Adipocyte (in vitro differentiated cells): ENCODE measurements at regions not wholly inside any gene's neighbourhood (a gene's known extent, or its start where the extent isn't known, plus 50 kb on each side); places are given as distances from the start of the nearest gene placed in this dataset.

Experiments used
- DNase-seq: peaks from one replicate; pipeline ENCODE4 v3.0.0-alpha.2; 2015; ENCODE audit warnings: low read depth
- H3K27me3 ChIP-seq: replicated peaks from 2 replicates; pipeline ENCODE4 v1.7.0; 2013; ENCODE audit warnings: mild to moderate bottlenecking, low read length, moderate library complexity; ENCODE audit not compliant: control insufficient read depth, insufficient read depth
- H3K36me3 ChIP-seq: 2 replicates; pipeline ENCODE4 v1.7.0; 2013; ENCODE audit warnings: low read length, mild to moderate bottlenecking, moderate library complexity; ENCODE audit not compliant: control insufficient read depth, insufficient read depth, severe bottlenecking
- H3K4me1 ChIP-seq: 2 replicates; pipeline ENCODE4 v1.7.0; 2013; ENCODE audit warnings: mild to moderate bottlenecking, low read length, moderate library complexity; ENCODE audit not compliant: control insufficient read depth, insufficient read depth
- H3K4me3 ChIP-seq: 2 replicates; pipeline ENCODE4 v1.7.0; 2013; ENCODE audit warnings: mild to moderate bottlenecking, low read length, moderate library complexity
- H3K9ac ChIP-seq: 2 replicates; pipeline ENCODE4 v1.7.0; 2013; ENCODE audit warnings: mild to moderate bottlenecking, low read length, moderate library complexity
- H3K9me3 ChIP-seq: 2 replicates; pipeline ENCODE4 v1.7.0; 2013; ENCODE audit warnings: mild to moderate bottlenecking, low read length, moderate library complexity; ENCODE audit not compliant: control insufficient read depth

DNA sequence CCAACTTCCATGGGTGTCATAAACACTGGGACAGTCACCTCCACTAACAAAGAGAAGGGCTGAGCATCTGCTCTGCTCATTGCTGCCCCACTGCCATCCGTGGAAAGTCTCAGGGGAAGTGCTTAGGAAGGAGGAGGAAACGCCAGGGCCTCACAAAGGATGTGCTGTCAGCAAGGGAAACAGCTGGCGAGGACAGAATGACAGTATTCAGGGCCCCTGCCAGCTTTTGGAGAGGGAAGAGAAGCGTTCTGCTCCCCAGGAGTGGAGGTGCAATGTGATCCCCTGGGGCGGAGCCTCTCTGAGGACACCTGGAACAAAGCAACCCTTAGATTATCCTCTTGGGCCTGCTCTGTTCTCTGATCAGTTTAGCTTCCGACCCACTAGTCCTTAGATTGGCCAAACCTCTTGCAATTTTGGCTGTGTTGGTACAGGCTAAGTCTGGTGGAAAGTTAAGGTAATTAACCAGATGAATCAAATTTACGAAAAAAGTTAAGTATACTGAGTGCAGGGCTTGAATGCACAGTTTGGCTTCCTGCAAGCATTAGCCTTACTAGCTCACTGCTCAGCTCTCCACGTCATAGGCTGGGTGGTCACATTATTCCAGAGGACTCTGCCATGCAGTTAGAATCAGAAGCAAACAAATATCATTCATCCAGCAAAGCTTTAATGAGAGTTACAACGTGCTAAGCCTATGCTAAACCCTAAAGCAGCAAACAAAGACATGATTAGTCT is 170.2 kb upstream of the NFIA start:
- DNase-seq = no peak
- H3K36me3 ChIP-seq = no peaks in the 10 kb centered on the region

DNA sequence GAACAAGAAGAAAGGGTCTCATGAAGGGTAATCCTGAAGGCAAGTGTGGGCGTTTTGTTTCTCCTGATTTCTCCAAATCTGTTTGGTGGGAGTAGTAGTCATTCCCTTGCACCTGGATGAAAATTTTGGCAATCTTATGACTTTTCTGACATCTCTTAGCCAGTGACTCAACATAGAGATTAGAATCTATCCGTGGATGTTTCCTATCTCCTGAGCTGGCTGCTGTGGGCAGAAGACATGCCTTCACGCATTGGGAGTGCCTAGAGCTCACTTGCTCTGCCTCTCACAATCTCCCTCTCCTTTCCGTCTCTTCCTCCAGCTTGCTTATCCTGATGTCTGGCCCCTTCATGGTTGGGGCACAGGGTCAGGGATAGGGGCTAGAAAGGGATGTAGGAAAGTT is 174.2 kb upstream of the NFIA start:
- Histone ChIP-seq H3K4me1 (peaks cover 30% of the 10 kb centered on the region), H3K9ac (no peak overlapping the region), H3K27me3 (no peaks in the 10 kb centered on the region), H3K36me3 (no peaks in the 10 kb centered on the region), H3K9me3 (no peaks in the 10 kb centered on the region), H3K4me3 (no peak overlapping the region)
- DNase-seq = no peak

More for the DNA sequence above, 170.2 kb upstream of the NFIA start:
- no peak overlapping the region for H3K9ac ChIP-seq
- no peak overlapping the region for H3K4me3 ChIP-seq
- H3K27me3 ChIP-seq = no peaks in the 10 kb centered on the region
- peaks cover 1% of the 10 kb centered on the region for H3K4me1 ChIP-seq
- H3K9me3 ChIP-seq = no peaks in the 10 kb centered on the region

DNA sequence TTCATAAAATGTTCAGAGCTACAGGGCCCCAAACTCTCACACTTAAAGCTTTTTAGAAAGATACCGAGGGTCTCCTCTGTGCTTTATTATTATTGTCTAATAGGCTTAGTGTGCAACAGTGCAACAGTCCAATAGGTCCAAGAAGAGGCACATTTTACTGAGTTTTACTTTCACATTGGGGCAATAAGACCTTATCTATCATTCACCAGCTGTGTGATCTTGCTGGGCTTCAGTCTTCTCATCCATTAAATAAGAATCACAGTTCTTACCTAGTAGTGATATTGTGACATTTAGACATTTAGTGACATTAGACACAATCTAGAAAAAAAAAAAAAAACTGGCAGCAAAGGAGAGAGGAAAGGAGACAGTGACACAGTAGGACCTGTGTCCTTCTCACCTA is 175.8 kb upstream of the NFIA start:
- no peak overlapping the region for H3K9ac ChIP-seq
- H3K9me3 ChIP-seq = no peaks in the 10 kb centered on the region
- H3K27me3 ChIP-seq = no peaks in the 10 kb centered on the region
- H3K4me3 ChIP-seq = no peak overlapping the region
- DNase-seq = no peak
- H3K36me3 ChIP-seq = no peaks in the 10 kb centered on the region
- H3K4me1 ChIP-seq = peaks cover 31% of the 10 kb centered on the region

DNA sequence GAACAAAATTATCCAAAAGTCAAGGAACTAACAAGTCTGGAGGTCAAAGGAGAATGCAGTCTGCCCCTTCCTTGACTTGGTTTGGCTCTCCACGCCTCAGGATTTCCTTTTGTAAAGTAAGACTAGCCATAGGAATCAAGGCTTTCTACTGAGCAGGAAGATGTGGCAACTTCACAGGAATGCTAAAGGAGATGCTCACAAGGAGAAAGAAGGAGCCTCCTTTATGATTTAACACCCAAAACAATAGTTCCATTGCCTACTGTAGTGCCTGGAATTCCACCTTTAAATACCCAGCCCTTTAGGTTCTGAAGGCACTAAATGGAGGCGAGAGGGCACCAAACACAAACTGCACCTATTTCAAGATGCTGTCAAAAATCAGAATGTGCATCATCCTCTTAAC is 176.3 kb upstream of the NFIA start:
- no peaks in the 10 kb centered on the region for H3K9me3 ChIP-seq
- no peak overlapping the region for H3K9ac ChIP-seq
- no peaks in the 10 kb centered on the region for H3K36me3 ChIP-seq
- peaks cover 31% of the 10 kb centered on the region for H3K4me1 ChIP-seq
- no peak overlapping the region for H3K4me3 ChIP-seq
- DNase-seq = no peak
- no peaks in the 10 kb centered on the region for H3K27me3 ChIP-seq

DNA sequence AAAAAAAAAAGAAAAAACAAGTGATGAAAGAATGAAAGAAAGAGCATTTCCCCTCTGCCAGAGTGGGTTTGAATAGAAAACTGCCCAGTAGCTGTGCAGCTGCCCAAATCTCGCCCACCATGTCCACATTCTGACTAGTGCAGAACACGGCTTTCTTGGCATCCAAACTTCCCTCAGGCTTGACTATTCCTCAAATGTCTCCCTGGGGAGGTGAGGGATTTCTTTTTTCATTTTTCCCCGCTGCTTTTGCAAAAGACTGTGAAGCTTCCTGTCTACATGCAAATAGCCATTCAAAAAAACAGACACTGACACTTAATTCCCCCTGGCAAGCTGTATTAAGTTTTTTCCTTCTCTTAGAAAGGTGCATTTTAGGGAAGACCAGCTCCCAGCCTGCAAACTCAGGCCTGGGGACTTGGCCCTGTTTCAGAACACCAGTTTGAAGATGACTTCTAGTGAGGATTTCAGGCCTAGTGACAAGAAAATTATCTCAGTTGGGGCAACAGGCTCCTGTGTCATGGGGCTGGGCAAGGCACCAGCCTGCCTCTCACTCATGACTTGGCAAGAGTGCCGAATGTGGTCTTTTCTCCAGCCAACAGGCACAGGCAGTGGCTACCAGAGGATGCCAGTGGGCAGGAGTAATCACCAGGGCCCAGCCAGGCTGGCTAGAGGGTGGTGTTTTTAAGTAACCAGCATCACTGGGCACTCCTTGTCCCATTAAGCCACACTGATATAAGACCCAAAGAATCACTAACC is 178.1 kb upstream of the NFIA start:
- Histone ChIP-seq H3K36me3 (no peaks in the 10 kb centered on the region), H3K4me1 (peaks cover 31% of the 10 kb centered on the region), H3K27me3 (no peaks in the 10 kb centered on the region), H3K4me3 (peak overlapping the region; percentile 28), H3K9me3 (no peaks in the 10 kb centered on the region), H3K9ac (peak overlapping the region; percentile 7)
- DNase-seq = peak; percentile 62

DNA sequence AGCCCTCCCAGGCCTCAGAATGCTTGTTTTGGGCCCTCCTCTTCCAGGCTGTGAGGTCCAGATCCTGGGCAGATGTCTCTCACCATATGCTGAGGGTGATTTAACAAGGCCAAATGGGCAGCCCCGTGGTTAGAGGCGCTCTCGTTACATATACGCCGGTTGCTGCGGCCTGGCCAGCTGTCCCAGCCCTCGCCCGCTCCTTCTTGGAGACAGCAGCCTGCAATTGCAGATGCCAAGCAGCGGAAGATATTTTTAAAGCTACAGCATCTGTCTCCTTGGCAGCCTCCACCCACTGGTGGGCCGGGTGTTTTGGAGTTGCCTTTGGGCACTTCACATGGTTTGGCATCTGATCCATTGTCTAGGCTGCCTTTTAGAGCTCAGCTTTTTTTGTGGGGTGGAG is 178.8 kb upstream of the NFIA start:
- DNase-seq = no peak

DNA sequence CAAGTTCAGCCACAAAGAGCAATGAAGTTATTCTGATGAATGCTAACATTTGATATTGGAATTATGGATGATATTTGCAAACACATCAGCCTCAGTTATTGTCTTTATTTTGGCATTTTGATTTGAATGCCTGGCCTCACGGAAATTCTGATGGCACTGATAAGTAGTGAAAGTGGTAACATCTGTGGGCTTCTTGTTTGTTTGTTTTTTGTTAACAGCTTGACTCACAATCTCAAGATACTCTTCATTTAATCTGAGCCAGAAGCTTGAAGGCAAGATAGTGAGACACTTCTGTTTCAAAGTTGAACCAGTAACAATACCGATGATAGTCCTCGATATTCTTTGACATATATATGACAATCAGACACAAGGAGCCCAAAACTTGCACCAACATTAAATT is 182.9 kb upstream of the NFIA start:
- Histone ChIP-seq H3K4me1 (peaks cover 13% of the 10 kb centered on the region), H3K36me3 (no peaks in the 10 kb centered on the region), H3K9ac (no peak overlapping the region), H3K9me3 (no peaks in the 10 kb centered on the region), H3K4me3 (no peak overlapping the region), H3K27me3 (no peaks in the 10 kb centered on the region)
- DNase-seq = no peak

More for the DNA sequence above, 178.8 kb upstream of the NFIA start:
- Histone ChIP-seq H3K27me3 (no peaks in the 10 kb centered on the region), H3K36me3 (no peaks in the 10 kb centered on the region), H3K4me1 (peaks cover 31% of the 10 kb centered on the region), H3K9ac (peak overlapping the region; percentile 20), H3K4me3 (peak overlapping the region; percentile 28), H3K9me3 (no peaks in the 10 kb centered on the region)

DNA sequence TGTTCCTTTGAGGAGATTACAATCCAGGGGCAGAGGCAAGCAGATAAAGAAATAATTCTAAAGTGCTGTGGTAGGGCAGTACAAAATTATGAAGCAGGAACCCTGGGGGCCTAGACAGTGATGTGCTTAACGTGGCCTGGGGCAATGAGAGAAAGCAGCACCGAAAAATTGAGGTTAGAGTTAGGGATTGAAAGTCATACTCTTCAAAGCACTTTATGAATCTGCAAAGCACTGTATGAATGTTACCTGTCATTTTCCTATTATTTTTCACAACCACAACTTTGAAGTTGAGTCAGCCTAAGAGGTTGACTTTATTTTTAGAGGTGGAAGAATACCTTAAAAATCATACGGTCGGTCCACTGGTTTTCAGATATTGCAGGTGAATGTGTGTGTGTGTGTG is 183.4 kb upstream of the NFIA start:
- Histone ChIP-seq H3K4me3 (no peak overlapping the region), H3K9ac (no peak overlapping the region), H3K36me3 (no peaks in the 10 kb centered on the region), H3K4me1 (peaks cover 9% of the 10 kb centered on the region), H3K9me3 (no peaks in the 10 kb centered on the region), H3K27me3 (no peaks in the 10 kb centered on the region)
- DNase-seq = no peak

DNA sequence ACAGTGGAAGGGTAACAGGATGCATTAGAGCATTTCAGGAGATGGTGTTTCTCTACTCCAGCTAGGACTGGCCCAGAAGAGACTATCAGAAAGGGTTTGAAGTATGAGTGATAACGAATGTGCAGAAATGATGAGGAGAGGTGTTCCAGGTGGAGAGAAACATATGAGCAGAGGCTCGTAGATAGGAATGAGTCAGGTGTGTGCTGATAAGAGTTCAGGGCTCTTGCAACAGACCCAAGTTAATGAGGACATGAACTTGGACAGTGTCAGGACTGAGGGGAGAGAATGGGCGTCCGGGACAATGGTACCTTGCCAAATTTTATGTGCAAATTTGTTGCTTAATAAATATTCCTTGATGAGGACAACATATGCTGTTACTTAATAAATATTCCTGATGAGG is 183.9 kb upstream of the NFIA start:
- no peak for DNase-seq
- no peaks in the 10 kb centered on the region for H3K27me3 ChIP-seq
- no peaks in the 10 kb centered on the region for H3K36me3 ChIP-seq
- H3K9me3 ChIP-seq = no peaks in the 10 kb centered on the region
- H3K9ac ChIP-seq = no peak overlapping the region
- H3K4me1 ChIP-seq = peaks cover 3% of the 10 kb centered on the region
- H3K4me3 ChIP-seq = no peak overlapping the region

DNA sequence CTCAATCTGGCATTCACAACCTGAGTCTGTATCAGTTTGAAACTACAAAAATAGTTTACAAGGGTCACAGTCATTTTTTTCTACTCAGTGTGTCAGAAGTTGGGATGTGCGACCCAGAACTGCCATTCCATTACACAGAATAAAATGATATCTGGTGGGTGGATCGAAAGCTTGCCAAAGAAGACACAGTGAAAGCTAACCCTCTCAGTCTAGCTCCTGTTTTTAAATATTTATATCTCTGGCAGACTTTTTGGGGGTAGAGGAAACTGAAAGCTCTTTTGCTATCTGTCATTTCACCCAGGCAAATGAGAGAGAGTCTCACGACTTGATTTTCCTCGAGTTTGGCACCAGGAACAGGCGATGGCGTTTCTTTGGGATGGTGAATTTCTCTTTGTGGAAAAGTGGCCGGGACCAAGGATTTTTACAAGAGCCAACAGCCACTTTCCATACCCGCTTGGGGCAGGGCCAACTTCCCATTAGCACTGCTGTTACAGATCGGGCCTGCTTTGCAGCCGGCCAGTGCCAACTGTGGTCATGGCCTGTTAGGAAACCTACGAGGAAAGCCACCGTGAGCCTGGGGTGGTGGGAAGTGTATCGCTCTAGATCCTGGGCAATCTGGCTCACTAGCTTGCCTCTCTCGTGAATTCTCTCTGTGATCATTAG is 185.5 kb upstream of the NFIA start:
- H3K4me3 ChIP-seq = no peak overlapping the region
- no peaks in the 10 kb centered on the region for H3K9me3 ChIP-seq
- H3K27me3 ChIP-seq = no peaks in the 10 kb centered on the region
- H3K4me1 ChIP-seq = no peaks in the 10 kb centered on the region
- no peak for DNase-seq
- no peak overlapping the region for H3K9ac ChIP-seq
- no peaks in the 10 kb centered on the region for H3K36me3 ChIP-seq

DNA sequence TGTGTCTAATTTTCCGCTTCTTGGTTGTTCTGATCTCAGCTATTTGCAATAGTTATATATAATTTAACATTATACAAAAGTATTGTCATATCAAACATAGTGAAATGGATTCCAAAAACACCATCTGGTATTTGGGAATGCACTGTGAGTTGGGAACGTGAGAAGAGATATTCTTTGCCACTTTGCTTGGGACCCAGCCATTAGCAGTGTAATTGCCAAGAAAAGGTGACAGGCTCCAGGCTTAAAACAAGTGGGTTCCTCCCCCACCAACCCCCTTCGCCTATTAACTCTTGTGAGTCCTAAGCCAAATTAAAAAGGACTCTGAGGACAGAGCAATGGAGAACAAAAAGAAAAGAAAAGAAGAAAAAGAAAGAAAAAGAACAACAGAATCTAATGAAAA is 186.7 kb upstream of the NFIA start:
- Histone ChIP-seq H3K9me3 (no peaks in the 10 kb centered on the region), H3K4me1 (no peaks in the 10 kb centered on the region)
- DNase-seq = no peak

More for the DNA sequence above, 186.7 kb upstream of the NFIA start:
- Histone ChIP-seq H3K4me3 (no peak overlapping the region), H3K36me3 (no peaks in the 10 kb centered on the region), H3K27me3 (no peaks in the 10 kb centered on the region), H3K9ac (no peak overlapping the region)
